Transverse colon (tissue), 4 donors: ENCODE measurements at regions not wholly inside any gene's neighbourhood (a gene's known extent, or its start where the extent isn't known, plus 50 kb on each side); places are given as distances from the start of the nearest gene placed in this dataset.

Experiments used
- small RNA-seq, 4 donors: library from RNA; depleted of rRNA; stranded (forward); fragments of <200 nt; gene quantifications; one replicate each; pipeline ENCODE3, GENCODE V24; 2016

Small RNA genes lying in the stretch of these regions (small RNA-seq; reads per million reads assigned to genes)
- gene AC068135.1 (0 reads per million in 4 donors), gene AC074290.1 (0 reads per million in 4 donors), gene RF00017 (0 reads per million in 4 donors), gene RF00273 (0 to 0.18 (median 0) reads per million in 4 donors), gene RNU6-169P (0 reads per million in 4 donors)
